ENCODE measurements at regions not wholly inside any gene's neighbourhood (a gene's known extent, or its start where the extent isn't known, plus 50 kb on each side); places are given as distances from the start of the nearest gene placed in this dataset.
"Not testable (repeated sequence)": the region's sequence is repeated elsewhere in the genome, so short reads cannot be mapped to it uniquely, and the experiment has no call there.

GRCh38 chr22:44622679-44623078, 79.3 kb upstream of the PRR5 start:
- ATAC-seq (no peak), DNase-seq (no peak)
- Mint-ChIP-seq H3K4me3 (no peak overlapping the region), H3K27me3 (no peaks in the 10 kb centered on the region), H3K36me3 (ENCODE audit: low read depth) (no peaks in the 10 kb centered on the region), H3K27ac (no peak overlapping the region), H3K9me3 (no peaks in the 10 kb centered on the region), H3K4me1 (peaks cover 14% of the 10 kb centered on the region)

DNA sequence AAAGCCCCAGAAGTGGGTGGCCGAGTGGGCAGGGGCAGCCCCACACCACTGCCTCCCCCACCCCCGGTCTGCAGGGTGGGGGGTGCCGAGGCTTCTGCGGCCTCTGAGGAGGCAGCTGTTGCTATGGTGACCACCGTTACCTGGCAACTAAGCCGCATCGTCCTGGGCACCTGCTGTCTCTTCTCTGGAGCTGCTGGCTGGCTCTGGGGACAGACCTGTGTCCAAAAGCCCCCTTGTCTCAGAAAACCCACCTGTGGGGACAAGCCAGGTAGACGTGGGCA, 79.9 kb upstream of the PRR5 start:
- peaks cover 14% of the 10 kb centered on the region for H3K4me1 Mint-ChIP-seq
- peak; percentile 18 for DNase-seq
- H3K27ac Mint-ChIP-seq = no peak overlapping the region
- no peaks in the 10 kb centered on the region for H3K36me3 Mint-ChIP-seq (ENCODE audit: low read depth)
- H3K27me3 Mint-ChIP-seq = no peaks in the 10 kb centered on the region
- no peak for ATAC-seq
- H3K4me3 Mint-ChIP-seq = no peak overlapping the region
- no peaks in the 10 kb centered on the region for H3K9me3 Mint-ChIP-seq

- Mint-ChIP-seq H3K27ac (no peak overlapping the region), H3K4me3 (no peak overlapping the region), H3K9me3 (no peaks in the 10 kb centered on the region)
These were observed 80.4 kb upstream of the PRR5 start for GRCh38 chr22:44621401-44622146.

DNA sequence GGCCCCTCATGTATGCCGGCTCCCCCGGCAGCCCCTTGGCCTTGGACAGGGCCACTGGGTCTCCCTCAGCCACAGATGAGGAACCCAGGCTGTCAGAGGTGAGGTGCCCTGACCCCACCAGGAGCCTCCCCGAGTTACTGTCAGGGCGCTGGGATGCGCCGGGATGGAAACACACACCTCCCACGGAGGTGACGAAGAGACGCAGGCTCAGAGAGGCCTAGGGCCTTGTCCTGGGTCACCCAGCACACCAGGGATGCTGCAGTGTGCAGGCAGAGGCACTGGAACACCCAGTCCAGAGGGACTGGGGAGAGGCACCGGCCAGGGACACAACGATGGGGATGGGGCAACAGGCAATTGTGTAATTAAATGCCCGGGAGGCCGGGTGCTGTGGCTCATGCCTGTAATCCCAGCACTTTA, 81.2 kb upstream of the PRR5 start:
- no peaks in the 10 kb centered on the region for H3K27me3 Mint-ChIP-seq
- no peaks in the 10 kb centered on the region for H3K36me3 Mint-ChIP-seq (ENCODE audit: low read depth)
- H3K9me3 Mint-ChIP-seq = no peaks in the 10 kb centered on the region
- DNase-seq = no peak
- H3K4me1 Mint-ChIP-seq = peaks cover 11% of the 10 kb centered on the region
- H3K27ac Mint-ChIP-seq = no peak overlapping the region
- no peak for ATAC-seq
- peak overlapping the region; percentile 24 for H3K4me3 Mint-ChIP-seq

More at GRCh38 chr22:44621401-44622146, 80.4 kb upstream of the PRR5 start:
- H3K36me3 Mint-ChIP-seq (ENCODE audit: low read depth) = no peaks in the 10 kb centered on the region
- H3K27me3 Mint-ChIP-seq = no peaks in the 10 kb centered on the region
- DNase-seq (no peak), ATAC-seq (no peak)
- peaks cover 14% of the 10 kb centered on the region for H3K4me1 Mint-ChIP-seq

GRCh38 chr22:44620129-44620840, 81.7 kb upstream of the PRR5 start:
- Mint-ChIP-seq H3K36me3 (ENCODE audit: low read depth) (no peaks in the 10 kb centered on the region), H3K9me3 (no peaks in the 10 kb centered on the region), H3K27ac (no peak overlapping the region), H3K4me1 (peaks cover 11% of the 10 kb centered on the region), H3K27me3 (no peaks in the 10 kb centered on the region), H3K4me3 (peak overlapping the region; percentile 24)
- ATAC-seq (peak; percentile 66), DNase-seq (peak; percentile 82)

- H3K27ac Mint-ChIP-seq; H3K4me3 Mint-ChIP-seq; H3K36me3 Mint-ChIP-seq (ENCODE audit: low read depth); H3K27me3 Mint-ChIP-seq; ATAC-seq; H3K9me3 Mint-ChIP-seq; DNase-seq: not testable (repeated sequence)
- H3K4me1 Mint-ChIP-seq = peaks cover 11% of the 10 kb centered on the region
These were observed 82.4 kb upstream of the PRR5 start for GRCh38 chr22:44619560-44620128.

GRCh38 chr22:44618910-44619309, 83.1 kb upstream of the PRR5 start:
- H3K9me3 Mint-ChIP-seq; H3K27ac Mint-ChIP-seq; ATAC-seq; H3K36me3 Mint-ChIP-seq (ENCODE audit: low read depth); H3K27me3 Mint-ChIP-seq; DNase-seq; H3K4me3 Mint-ChIP-seq: not testable (repeated sequence)
- peaks cover 11% of the 10 kb centered on the region for H3K4me1 Mint-ChIP-seq

DNA sequence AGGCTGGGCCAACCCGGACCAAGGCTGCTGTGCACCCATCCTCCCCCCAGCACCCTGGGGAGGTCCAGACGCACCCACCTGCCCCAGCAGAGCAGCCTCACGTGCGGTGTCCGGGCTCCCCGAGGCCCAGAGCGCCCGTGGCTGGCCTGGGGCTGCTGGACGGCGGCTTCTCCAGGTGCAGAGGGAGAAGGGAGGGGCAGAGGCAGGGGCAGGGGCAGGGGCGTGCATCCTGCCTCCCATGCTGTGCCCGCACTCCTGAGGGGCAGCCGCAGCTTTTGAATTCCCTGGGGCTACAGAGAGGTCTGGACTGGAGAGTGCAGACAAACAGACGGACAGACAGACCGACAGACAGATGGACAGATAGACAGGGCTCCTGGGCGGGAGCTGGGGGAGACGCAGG, 83.6 kb upstream of the PRR5 start:
- ATAC-seq (no peak), DNase-seq (no peak)
- Mint-ChIP-seq H3K36me3 (ENCODE audit: low read depth) (no peaks in the 10 kb centered on the region), H3K4me1 (peaks cover 11% of the 10 kb centered on the region), H3K27me3 (no peaks in the 10 kb centered on the region), H3K9me3 (peaks cover 3% of the 10 kb centered on the region), H3K27ac (no peak overlapping the region), H3K4me3 (no peak overlapping the region)

DNA sequence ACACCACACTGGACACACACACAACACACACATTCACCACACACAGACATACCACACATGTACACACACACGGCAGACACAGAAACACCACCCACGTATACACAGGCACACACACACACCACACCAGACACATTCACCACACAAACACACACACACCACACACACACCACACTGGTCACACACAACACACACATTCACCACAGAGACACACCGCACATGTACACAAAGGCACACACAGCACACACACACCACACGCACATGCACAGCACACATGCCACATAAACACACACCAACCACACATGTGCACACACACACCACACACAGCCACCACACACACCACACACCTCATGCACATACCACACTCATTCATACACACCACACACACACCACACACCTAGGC, 84.2 kb upstream of the PRR5 start:
- Mint-ChIP-seq H3K4me1 (peaks cover 11% of the 10 kb centered on the region), H3K4me3 (no peak overlapping the region), H3K36me3 (ENCODE audit: low read depth) (no peaks in the 10 kb centered on the region), H3K27ac (no peak overlapping the region), H3K9me3 (peaks cover 3% of the 10 kb centered on the region), H3K27me3 (no peaks in the 10 kb centered on the region)
- ATAC-seq = no peak
- DNase-seq = no peak

DNA sequence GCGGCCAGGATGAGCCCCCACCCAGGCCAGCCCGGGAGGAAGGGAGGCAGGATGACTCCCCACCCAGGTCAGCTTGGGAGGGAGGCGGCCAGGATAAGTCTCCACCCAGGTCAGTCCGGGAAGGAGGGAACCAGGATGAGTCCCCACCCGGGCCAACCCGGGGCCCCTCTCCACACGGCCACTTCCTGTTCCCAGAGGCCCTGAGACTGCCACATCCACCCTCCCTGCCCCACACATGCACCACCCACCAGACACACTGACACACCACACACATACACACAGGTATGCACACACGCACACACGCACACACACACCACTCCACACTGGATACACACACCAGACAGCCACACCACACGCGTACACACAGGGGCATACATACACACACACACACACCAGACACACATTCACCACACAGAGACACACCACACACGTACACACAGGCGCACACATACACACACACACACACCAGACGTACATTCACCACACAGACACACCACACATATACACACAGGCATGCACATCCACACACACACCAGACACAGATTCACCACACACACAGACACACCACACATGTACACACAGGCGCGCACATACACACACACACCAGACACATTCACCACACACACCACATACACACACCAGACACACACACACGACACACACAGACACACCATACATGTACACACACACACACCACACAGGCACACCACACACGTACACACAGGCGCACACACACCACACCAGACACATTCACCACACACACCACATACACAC, 84.9 kb upstream of the PRR5 start:
- H3K27ac Mint-ChIP-seq = no peak overlapping the region
- H3K9me3 Mint-ChIP-seq = peaks cover 6% of the 10 kb centered on the region
- peaks cover 11% of the 10 kb centered on the region for H3K4me1 Mint-ChIP-seq
- DNase-seq = no peak
- no peaks in the 10 kb centered on the region for H3K36me3 Mint-ChIP-seq (ENCODE audit: low read depth)
- H3K27me3 Mint-ChIP-seq = no peaks in the 10 kb centered on the region
- no peak overlapping the region for H3K4me3 Mint-ChIP-seq
- no peak for ATAC-seq

GRCh38 chr22:44616461-44616860, 85.5 kb upstream of the PRR5 start:
- H3K36me3 Mint-ChIP-seq (ENCODE audit: low read depth) = no peaks in the 10 kb centered on the region
- peaks cover 9% of the 10 kb centered on the region for H3K4me1 Mint-ChIP-seq
- no peaks in the 10 kb centered on the region for H3K27me3 Mint-ChIP-seq
- H3K27ac Mint-ChIP-seq = no peak overlapping the region
- H3K4me3 Mint-ChIP-seq = no peak overlapping the region
- DNase-seq (no peak), ATAC-seq (no peak)
- H3K9me3 Mint-ChIP-seq = peaks cover 12% of the 10 kb centered on the region

- H3K27ac Mint-ChIP-seq = no peak overlapping the region
- no peak overlapping the region for H3K4me3 Mint-ChIP-seq
- no peak for ATAC-seq
- H3K9me3 Mint-ChIP-seq = peaks cover 17% of the 10 kb centered on the region
- no peaks in the 10 kb centered on the region for H3K36me3 Mint-ChIP-seq (ENCODE audit: low read depth)
- peaks cover 5% of the 10 kb centered on the region for H3K4me1 Mint-ChIP-seq
- H3K27me3 Mint-ChIP-seq = no peaks in the 10 kb centered on the region
- no peak for DNase-seq
These were observed 86.3 kb upstream of the PRR5 start for GRCh38 chr22:44615602-44616180.

GRCh38 chr22:44615146-44615545, 86.9 kb upstream of the PRR5 start:
- H3K36me3 Mint-ChIP-seq (ENCODE audit: low read depth) = no peaks in the 10 kb centered on the region
- peaks cover 19% of the 10 kb centered on the region for H3K9me3 Mint-ChIP-seq
- H3K27me3 Mint-ChIP-seq = no peaks in the 10 kb centered on the region
- ATAC-seq = no peak
- no peak for DNase-seq
- H3K4me1 Mint-ChIP-seq = peaks cover under 1% of the 10 kb centered on the region
- no peak overlapping the region for H3K4me3 Mint-ChIP-seq
- H3K27ac Mint-ChIP-seq = no peak overlapping the region

- Mint-ChIP-seq H3K27ac (no peak overlapping the region), H3K36me3 (ENCODE audit: low read depth) (no peaks in the 10 kb centered on the region), H3K4me3 (no peak overlapping the region), H3K27me3 (no peaks in the 10 kb centered on the region), H3K9me3 (peaks cover 21% of the 10 kb centered on the region), H3K4me1 (no peaks in the 10 kb centered on the region)
- DNase-seq (no peak), ATAC-seq (no peak)
These were observed 88.8 kb upstream of the PRR5 start for GRCh38 chr22:44613196-44613595.

All from activated naive CD8-positive, alpha-beta T cell treated with anti-CD3 and anti-CD28 coated beads, Interleukin-2, amount 50 U/mL, for 24 hours (primary cell).